Left lobe of liver (tissue), 2 donors: ENCODE measurements at regions not wholly inside any gene's neighbourhood (a gene's known extent, or its start where the extent isn't known, plus 50 kb on each side); places are given as distances from the start of the nearest gene placed in this dataset.
A peak's percentile ranks its signal among the peaks of the same experiment; 100 is the strongest.

Source experiments
- ATAC-seq: fragments of 200-7000 bp; cut with Tn5 transposase; one replicate; pipeline ENCODE4 v1.9.1; 2020; ENCODE audit warnings: mild to moderate bottlenecking, moderate library complexity
- DNase-seq: peaks from one replicate; pipeline ENCODE4 v3.0.0-alpha.2; 2020; ENCODE audit warnings: low spot score
- donor health status: DM: no; HTN: no; CAD: no; lungs with moderate emphysema.
- donor health status: DM: no; HTN: yes; CAD: no.

DNA sequence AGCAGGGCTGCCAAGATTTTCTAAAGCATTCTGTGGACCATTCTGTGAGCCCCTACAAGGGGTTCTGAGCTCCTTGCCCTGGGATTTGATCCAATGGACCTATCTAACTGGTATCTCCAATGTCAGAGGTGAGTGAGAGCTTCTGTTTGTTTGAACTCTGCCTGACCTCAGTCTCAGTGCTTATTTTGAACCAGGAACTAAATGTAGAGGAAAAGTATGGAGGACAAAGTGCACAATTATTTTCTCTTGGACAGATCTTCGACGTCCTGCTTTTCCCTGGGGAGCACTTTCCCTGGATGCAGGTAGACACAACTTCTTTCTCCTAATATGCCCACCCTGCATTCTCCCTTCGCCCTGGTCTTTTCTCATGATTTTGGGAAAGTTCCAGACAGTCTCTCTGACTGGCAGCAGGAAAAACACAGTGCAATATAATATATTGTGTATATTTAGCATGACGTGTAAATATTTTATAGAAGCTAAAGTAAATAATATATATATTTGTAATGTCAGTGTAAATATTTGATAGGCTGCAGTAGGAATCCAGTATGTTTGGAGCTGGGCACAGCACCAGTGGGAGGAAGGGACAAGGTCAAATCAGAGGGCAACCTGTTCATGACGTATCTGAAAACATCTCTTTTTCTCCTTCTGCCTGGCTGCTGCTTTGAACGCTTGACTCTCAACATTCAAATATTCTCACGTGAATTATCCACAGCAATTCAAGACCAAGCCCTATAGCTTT lies 184.0 kb upstream of the LYZL1 start:
- peak; percentile 81 for ATAC-seq
- no peak for DNase-seq

GRCh38 chr10:29105516-29106215 lies 183.2 kb upstream of the LYZL1 start:
- no peak for DNase-seq
- ATAC-seq: no peak

DNA sequence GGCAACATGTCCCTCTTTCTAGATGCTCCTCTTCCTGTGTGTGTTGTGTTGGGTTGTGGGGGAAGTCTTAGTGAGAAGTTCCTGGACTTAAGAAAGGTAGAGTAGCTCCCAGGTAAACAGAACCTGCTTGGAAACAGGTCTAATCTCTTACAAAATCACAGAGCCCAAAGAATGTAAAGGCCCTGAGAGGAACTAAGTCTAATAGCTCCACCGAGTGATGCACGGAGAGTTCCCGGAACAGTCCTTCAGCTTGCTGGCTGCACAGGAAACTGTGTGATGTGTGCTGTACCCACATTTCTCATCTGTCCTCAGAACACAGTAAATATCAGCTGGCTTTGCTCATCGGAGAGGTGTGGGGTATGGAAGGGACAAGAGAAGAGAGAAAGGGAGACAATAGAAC lies 182.6 kb upstream of the LYZL1 start:
- DNase-seq (no peak), ATAC-seq (no peak)

DNA sequence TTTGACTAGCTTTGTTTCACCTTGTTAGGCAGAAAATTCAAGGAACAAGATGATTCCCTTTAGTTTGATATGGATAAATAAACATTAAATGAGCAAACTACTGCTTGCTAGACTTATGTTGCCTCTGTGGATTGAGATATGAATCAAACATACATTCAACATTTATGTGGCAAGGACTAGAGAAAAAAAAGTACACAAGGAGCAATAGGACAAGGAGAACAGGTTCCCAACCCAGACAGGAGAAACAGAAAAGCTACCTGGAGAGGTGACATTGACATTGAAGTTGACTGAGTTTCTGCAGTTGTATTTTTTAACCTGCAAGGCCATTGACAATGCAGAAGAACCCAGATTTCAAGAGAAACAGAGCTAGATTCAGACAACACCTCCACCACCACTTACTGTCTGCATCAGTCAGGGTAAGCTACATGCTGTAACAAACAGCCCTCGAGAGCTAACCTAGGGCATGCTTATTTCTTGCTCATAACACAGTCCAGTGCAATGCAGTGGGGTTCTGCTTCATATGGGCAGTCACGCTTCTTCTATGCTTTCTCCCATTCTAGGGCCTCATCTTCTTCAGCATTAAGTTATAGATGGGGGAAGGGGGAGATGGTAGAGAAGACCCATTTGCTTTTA lies 180.9 kb upstream of the LYZL1 start:
- DNase-seq (no peak), ATAC-seq (no peak)

DNA sequence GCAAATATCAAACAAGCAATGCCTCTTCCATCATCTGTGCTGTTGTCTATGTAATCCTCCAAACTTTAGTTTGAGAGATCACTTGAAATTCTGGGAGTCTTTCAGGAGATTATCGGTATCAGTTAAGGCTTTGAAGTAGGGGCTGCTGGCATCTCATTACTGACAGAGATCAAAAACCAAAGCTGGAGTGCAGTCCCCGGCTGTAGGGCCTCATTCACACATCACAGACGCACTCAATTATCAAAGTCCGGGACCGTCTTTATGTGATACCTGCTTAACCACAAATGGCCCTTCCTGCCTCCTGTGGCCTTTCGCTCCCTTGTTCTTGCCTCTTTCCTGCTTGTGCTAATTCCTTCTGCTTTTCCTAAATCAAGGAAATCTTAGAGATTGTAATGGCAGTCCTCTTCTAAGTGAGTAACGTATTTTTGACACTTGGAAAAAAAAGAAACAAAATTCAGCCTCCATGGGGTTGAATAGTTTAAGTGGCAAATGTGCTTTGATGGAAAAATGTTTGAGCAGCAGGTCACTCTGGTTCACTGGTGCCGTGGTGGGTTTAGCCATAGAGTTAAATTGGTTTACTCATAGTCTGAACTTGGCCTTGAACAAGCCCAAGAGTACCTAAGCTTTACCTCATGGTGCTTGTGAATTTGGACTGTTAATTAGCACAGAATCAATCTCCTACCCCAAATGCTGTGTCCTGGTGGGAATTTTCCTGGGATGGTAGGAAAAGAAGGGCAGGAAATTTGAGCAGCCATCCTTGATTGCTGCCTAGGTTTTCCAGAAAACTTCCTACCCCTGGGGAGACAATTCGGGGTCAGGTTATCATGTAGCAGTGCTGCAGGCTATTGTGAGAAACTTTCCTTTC lies 178.9 kb upstream of the LYZL1 start:
- DNase-seq (no peak), ATAC-seq (no peak)

DNA sequence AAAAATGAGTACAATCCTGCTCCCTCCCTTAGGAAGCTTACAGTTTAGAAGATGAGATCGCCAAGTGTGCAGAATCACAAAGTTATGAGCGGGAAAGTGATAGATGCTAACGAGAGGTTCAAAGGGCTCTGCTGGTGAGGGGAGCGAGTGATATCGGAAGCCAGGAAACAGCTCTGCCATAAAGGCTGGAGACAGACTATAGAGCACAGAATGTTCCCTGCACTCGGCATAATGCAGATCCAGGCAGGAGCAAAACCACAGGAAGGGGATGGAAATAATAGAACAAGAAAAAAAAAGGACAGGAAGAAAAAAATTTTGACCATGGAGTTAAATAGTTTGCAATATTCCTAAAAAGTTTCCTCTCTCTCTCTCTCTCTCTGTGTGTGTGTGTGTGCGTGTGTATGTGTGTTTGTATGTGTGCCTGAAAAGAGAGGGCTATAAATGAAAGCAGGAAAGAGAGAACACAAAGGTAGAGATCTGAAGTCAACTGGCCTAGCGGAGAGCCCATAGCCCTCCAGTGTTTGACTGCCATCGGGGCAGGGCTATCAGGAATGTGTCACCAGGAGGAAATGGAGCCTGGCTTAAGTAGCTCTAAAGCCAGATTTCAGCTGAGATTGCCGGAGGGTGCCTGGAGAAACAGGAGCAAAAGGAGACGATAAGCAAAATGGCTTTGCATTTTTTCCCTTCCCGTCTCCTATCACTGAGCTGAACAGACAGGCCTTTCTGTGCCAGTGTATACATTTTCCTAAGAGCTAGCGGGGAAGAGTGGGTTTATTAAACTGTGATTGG lies 175.8 kb upstream of the LYZL1 start:
- DNase-seq (no peak), ATAC-seq (no peak)

- ATAC-seq (no peak), DNase-seq (no peak)
Observed at GRCh38 chr10:29113616-29113945, 175.3 kb upstream of the LYZL1 start.

DNA sequence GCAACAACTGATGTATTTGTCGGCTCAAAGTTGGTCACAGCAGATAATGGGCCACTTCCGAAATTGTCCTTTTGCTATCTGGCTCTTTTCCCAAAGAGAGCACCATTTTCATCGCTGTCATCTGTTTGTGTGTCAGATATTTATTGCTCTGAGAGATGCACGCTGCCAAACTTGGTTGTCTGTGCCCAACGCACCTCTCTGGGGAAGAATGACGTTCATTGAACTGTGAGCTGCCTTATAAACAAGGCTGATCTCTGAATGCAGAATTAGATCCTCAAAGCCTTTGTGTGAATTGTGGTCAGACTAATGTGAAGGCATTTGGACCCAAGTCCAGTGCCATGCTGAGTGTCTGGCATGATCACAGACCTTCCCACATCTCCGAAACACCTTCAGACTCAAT lies 174.7 kb upstream of the LYZL1 start:
- DNase-seq: no peak
- ATAC-seq: no peak

DNA sequence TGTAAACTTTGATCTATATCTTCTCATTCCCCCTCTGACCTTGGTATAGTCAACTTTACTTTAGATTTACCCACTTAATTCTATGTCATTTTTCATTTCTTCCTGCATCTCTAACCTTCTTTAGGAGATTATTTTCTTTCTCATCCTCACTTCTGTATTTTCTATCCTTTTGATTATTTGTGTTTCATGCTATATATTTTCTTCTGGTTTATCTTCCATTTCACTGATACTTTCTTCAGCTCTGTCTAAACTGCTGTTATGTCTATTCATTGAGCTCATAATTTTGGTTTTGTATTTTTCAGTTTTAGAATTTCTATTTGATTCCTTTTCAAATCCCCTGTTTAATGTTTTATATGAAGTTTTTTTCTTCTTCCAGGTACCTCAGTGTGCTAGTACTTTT lies 171.1 kb upstream of the LYZL1 start:
- ATAC-seq: no peak
- DNase-seq: no peak

GRCh38 chr10:29119374-29119773 lies 169.5 kb upstream of the LYZL1 start:
- DNase-seq (no peak), ATAC-seq (peak; percentile 62)

DNA sequence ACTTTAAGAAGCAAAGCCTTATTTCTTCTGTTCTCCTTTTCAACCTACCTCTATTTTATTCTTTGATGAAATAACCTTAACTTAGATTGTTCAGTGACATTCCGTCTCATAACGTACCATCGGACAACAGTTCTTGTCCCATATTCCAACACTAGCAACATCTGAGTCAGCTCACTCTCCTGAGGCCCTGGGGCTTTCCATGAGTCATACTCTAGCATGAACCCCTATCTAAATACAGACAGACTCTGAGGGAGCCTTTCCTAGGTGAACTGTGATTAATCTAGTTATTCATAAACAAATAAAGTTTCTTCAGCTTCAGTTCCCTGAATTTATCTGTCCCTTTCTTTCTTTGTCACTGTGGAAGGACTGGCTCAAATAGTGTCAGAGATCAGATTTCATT lies 168.7 kb upstream of the LYZL1 start:
- no peak for ATAC-seq
- no peak for DNase-seq

- DNase-seq (no peak), ATAC-seq (no peak)
Observed at GRCh38 chr10:29124864-29125263, 164.0 kb upstream of the LYZL1 start.

DNA sequence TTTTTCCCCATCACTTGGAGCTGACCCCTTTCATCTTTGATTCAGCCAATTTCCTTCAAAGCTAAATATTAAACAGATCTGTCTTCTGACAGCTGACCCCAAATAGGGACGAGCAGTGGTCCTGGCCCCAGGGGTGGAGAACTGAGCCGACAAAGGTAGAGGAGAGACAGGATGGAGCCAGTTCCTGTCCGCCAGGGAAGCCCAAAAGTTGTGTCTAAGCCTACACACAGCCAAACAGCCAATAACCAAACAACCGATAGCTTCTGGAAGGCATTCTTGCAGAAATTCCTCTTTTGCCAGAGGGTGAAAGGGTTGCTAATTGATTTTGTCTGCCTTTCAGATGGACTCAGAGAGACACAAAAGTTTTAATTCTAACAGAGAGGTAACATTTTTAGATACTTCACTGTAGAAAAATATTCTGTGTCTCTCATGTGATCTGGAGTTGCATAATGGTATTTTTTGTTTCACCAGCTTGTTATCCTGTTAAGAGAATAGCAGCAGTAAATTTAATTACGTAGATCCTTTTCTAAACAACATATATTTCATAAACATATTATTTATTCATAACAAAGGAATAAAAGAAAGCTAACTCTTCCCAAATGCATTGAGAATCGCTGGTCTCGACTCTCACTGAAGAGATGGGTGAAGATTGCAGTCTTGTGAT lies 161.7 kb upstream of the LYZL1 start:
- ATAC-seq (no peak), DNase-seq (no peak)

DNA sequence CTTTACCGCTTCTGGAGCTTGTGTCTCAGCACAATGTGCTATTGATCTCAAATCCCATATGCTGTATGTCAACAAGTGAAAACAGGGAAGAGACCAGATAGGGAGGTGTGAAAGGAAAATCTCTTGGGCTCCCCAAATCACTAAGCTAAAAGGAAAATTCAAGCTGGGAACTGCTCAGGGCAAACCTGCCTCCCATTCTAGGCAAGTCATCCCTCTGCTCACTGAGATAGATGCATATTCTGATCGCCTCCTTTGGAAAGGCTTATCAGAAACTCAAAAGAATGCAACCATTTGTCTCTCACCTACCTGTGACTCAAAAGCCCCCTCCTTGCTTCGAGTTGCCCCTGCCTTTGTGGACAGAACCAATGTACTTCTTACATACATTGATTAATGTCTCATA lies 161.1 kb upstream of the LYZL1 start:
- ATAC-seq (no peak), DNase-seq (no peak)

GRCh38 chr10:29130190-29130673 lies 158.6 kb upstream of the LYZL1 start:
- ATAC-seq: peak; percentile 98
- DNase-seq: no peak

DNA sequence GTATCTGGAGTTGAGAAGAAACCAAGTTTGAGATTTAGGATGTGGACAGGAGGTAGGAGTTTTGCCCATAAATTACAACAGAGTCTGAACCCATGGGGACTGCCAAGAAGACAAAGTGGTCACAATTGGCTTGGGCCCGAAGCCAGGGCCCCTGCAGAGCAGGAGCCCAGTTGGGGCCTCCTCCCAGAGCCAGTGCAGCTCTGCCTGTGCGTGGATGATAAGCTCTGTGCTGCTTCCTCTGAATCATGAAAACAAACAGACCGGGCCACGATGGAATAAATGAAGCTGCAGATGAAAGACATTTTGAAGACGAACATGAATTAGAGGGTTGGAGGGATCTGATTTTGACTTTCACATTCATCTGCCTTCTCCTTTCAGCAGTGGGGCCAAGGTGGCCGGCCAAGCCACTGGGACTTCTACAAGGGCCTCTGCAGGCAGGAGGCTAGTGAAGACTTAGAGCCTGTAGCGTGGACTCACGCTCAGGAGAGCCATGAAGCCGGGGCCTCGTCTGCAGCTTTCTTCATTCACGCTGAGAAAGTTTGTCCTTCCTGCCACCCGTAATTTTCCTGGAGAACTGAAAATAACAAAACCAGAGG lies 156.8 kb upstream of the LYZL1 start:
- DNase-seq (no peak), ATAC-seq (no peak)

DNA sequence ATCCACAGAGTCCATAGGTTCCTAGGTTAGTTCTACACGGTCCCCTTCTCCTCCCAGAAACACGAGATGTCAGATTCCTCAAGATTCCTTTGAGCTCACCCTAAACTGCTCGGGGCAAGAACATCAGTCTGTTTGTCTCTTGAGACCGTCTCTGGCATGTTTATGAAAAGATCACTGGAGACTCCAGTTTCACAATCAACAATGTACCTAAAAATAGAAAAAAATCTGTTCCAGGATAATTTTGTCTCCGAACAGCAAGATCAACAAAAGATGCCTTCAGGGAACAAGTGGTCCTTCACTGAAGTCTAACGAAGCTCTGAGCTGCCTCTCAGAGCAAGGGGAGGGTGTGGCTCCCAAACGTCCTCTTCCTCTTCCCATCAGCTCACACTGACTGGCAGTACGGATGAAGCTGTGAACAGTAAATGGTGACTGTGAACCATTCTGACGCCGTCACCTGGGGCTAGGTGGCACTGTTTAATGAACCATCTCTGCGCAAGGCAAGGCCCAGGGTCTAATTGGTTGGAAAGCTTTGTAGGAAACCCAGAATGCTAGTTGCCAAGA lies 156.2 kb upstream of the LYZL1 start:
- DNase-seq: no peak
- ATAC-seq: no peak

DNA sequence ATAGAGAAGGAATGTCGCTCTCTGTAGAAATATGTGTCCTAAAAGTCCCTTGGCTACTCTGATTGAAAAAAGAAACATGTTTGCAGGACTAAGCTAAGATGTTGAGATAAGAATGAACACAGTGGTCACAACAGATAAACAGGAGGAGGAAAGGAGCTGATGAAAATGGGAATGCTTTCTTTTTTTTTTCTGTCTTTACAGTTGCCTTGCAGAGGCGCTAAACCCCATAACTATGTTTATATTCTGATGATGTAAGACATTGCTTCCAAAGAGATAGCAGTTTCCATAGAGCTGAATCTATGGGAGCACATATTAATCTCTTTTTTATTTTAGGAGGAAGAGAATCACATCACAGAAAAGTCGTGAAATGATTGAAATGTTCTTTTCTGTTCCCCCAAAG lies 153.5 kb upstream of the LYZL1 start:
- ATAC-seq: no peak
- no peak for DNase-seq

GRCh38 chr10:29136411-29136810 lies 152.5 kb upstream of the LYZL1 start:
- ATAC-seq (no peak), DNase-seq (no peak)
